Activated naive CD4-positive, alpha-beta T cell treated with anti-CD3 and anti-CD28 coated beads, Interleukin-2, amount 50 U/mL, for 24 hours (primary cell): ENCODE measurements at regions not wholly inside any gene's neighbourhood (a gene's known extent, or its start where the extent isn't known, plus 50 kb on each side); places are given as distances from the start of the nearest gene placed in this dataset.

Experiments
- H3K27ac Mint-ChIP-seq: one replicate; pipeline ENCODE4 v1.8.0; 2021; ENCODE audit warnings: mild to moderate bottlenecking, mixed read lengths
- H3K27me3 Mint-ChIP-seq: one replicate; pipeline ENCODE4 v1.8.0; 2021; ENCODE audit warnings: mixed read lengths
- H3K36me3 Mint-ChIP-seq: one replicate; pipeline ENCODE4 v1.8.0; 2021; ENCODE audit warnings: mixed read lengths
- H3K4me1 Mint-ChIP-seq: one replicate; pipeline ENCODE4 v1.8.0; 2021; ENCODE audit warnings: mixed read lengths
- H3K4me3 Mint-ChIP-seq: one replicate; pipeline ENCODE4 v1.8.0; 2021; ENCODE audit warnings: mild to moderate bottlenecking, mixed read lengths
- H3K9me3 Mint-ChIP-seq: one replicate; pipeline ENCODE4 v1.8.0; 2021; ENCODE audit warnings: mixed read lengths

DNA sequence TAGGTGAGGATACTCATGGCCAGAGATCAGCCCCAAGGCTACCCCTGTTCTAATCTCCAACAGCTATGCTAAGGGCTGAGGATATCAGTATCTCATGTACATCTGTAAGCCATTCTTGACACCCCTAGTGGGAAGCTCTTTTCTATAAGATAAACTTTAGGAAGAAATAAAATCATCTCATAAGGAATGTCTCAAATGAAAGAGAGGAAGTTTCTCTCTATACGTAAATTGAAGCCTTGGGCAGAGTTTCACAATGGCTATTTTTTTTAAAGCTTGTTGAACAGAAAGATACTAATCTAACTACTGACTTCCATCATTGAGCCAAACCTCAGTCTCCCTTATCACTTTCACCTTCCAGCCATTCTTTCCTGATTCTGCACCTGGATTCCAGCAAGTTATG, 405.7 kb downstream of the PRR16 start:
- H3K27ac Mint-ChIP-seq: no peak overlapping the region
- H3K9me3 Mint-ChIP-seq: peaks cover 4% of the 10 kb centered on the region
- no peaks in the 10 kb centered on the region for H3K27me3 Mint-ChIP-seq
- no peaks in the 10 kb centered on the region for H3K4me1 Mint-ChIP-seq
- H3K36me3 Mint-ChIP-seq: no peaks in the 10 kb centered on the region
- H3K4me3 Mint-ChIP-seq: no peak overlapping the region

GRCh38 chr5:120872297-120872696, 408.2 kb downstream of the PRR16 start:
- H3K27me3 Mint-ChIP-seq: no peaks in the 10 kb centered on the region
- H3K27ac Mint-ChIP-seq: no peak overlapping the region
- H3K36me3 Mint-ChIP-seq: no peaks in the 10 kb centered on the region
- peaks cover 4% of the 10 kb centered on the region for H3K9me3 Mint-ChIP-seq
- H3K4me3 Mint-ChIP-seq: no peak overlapping the region
- no peaks in the 10 kb centered on the region for H3K4me1 Mint-ChIP-seq

GRCh38 chr5:120873083-120873482, 409.0 kb downstream of the PRR16 start:
- Mint-ChIP-seq H3K36me3 (no peaks in the 10 kb centered on the region), H3K4me3 (no peak overlapping the region), H3K27me3 (no peaks in the 10 kb centered on the region), H3K9me3 (peaks cover 4% of the 10 kb centered on the region), H3K27ac (no peak overlapping the region), H3K4me1 (no peaks in the 10 kb centered on the region)

GRCh38 chr5:120874081-120874862, 410.2 kb downstream of the PRR16 start:
- Mint-ChIP-seq H3K9me3 (peaks cover 4% of the 10 kb centered on the region), H3K4me1 (no peaks in the 10 kb centered on the region), H3K27me3 (no peaks in the 10 kb centered on the region), H3K4me3 (no peak overlapping the region), H3K27ac (no peak overlapping the region), H3K36me3 (no peaks in the 10 kb centered on the region)

- Mint-ChIP-seq H3K9me3 (no peaks in the 10 kb centered on the region), H3K27me3 (no peaks in the 10 kb centered on the region), H3K27ac (no peak overlapping the region), H3K4me3 (no peak overlapping the region), H3K36me3 (no peaks in the 10 kb centered on the region), H3K4me1 (no peaks in the 10 kb centered on the region)
Observed at GRCh38 chr5:120882038-120882775, 418.1 kb downstream of the PRR16 start.

DNA sequence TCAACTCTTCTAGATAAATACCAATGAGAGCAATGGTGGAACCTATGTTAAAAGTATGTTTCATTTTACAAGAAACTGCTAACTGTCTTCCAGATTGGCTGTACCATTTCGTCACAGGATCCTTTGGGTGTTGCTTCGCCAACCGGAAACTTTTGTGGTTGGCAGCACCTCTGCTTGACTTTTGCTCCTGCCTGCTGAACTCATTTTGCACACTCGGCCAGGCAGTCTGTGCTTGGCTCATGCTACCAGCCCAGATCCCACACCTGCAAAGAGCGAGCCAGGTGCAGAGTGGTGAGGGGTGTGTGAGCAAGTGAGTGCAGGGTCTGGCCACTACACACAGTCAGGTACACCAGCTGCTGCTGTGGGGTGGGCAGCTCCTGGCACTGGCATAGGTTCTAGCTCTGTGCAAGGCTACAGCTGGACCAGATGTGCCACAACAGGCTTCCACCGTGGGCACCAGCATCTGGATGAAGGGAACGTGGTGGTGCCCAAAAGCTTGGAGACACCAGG, 422.3 kb downstream of the PRR16 start:
- H3K27me3 Mint-ChIP-seq: no peaks in the 10 kb centered on the region
- no peaks in the 10 kb centered on the region for H3K4me1 Mint-ChIP-seq
- H3K27ac Mint-ChIP-seq: no peak overlapping the region
- H3K36me3 Mint-ChIP-seq: no peaks in the 10 kb centered on the region
- H3K9me3 Mint-ChIP-seq: peaks cover 11% of the 10 kb centered on the region
- H3K4me3 Mint-ChIP-seq: no peak overlapping the region

DNA sequence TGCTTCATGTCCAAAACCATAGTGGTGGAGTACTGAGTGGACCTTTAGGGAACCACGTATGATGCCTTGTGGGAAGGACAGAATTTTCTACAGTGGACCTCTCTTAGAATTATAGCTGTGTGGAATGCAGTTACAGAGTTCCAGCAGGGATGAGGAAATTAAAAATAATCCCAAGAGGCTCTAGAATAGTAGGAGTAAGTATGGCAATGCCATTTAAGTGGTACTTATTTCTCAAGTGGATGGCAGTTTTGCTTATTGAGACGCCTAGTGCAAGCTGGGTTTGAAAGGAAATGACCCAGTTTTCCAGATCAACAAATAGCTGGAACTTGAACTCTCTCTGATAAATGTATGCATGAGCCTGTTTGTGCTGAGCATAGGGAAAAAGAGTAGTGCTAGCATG, 431.6 kb downstream of the PRR16 start:
- Mint-ChIP-seq H3K4me3 (no peak overlapping the region), H3K27me3 (no peaks in the 10 kb centered on the region), H3K27ac (no peak overlapping the region), H3K4me1 (no peaks in the 10 kb centered on the region), H3K36me3 (no peaks in the 10 kb centered on the region), H3K9me3 (peaks cover 9% of the 10 kb centered on the region)

DNA sequence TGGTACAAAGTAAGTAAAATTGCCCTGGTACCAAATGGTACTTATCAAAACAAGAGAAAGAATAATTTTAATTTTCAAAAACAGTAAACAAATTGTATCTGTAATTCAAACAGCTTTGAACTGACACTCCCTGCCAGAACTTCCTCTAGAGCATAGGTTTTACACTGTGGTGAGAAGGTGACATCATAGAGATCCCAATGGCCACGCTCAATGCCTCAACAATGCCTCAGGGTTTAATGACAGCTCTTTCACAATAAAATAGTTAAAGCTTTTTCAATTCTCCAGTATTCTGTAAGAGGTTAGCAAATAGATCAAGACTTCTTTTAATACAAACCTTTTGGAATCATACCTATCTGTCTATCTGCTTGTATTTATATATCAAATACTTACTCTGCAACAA, 437.1 kb downstream of the PRR16 start:
- Mint-ChIP-seq H3K36me3 (no peaks in the 10 kb centered on the region), H3K4me1 (no peaks in the 10 kb centered on the region)

GRCh38 chr5:120907953-120908352, 443.9 kb downstream of the PRR16 start:
- Mint-ChIP-seq H3K27me3 (no peaks in the 10 kb centered on the region), H3K36me3 (no peaks in the 10 kb centered on the region), H3K27ac (no peak overlapping the region), H3K4me1 (no peaks in the 10 kb centered on the region), H3K9me3 (peaks cover 5% of the 10 kb centered on the region), H3K4me3 (no peak overlapping the region)

More for the DNA sequence above, 437.1 kb downstream of the PRR16 start:
- Mint-ChIP-seq H3K27me3 (no peaks in the 10 kb centered on the region), H3K9me3 (peaks cover 5% of the 10 kb centered on the region), H3K27ac (no peak overlapping the region), H3K4me3 (no peak overlapping the region)

GRCh38 chr5:120910629-120911028, 446.5 kb downstream of the PRR16 start:
- H3K27me3 Mint-ChIP-seq: no peaks in the 10 kb centered on the region
- H3K36me3 Mint-ChIP-seq: no peaks in the 10 kb centered on the region
- no peak overlapping the region for H3K4me3 Mint-ChIP-seq
- no peaks in the 10 kb centered on the region for H3K9me3 Mint-ChIP-seq
- H3K27ac Mint-ChIP-seq: no peak overlapping the region
- H3K4me1 Mint-ChIP-seq: no peaks in the 10 kb centered on the region

GRCh38 chr5:120913396-120913795, 449.3 kb downstream of the PRR16 start:
- no peak overlapping the region for H3K4me3 Mint-ChIP-seq
- H3K9me3 Mint-ChIP-seq: no peaks in the 10 kb centered on the region
- no peak overlapping the region for H3K27ac Mint-ChIP-seq
- no peaks in the 10 kb centered on the region for H3K27me3 Mint-ChIP-seq
- H3K4me1 Mint-ChIP-seq: no peaks in the 10 kb centered on the region
- no peaks in the 10 kb centered on the region for H3K36me3 Mint-ChIP-seq

- Mint-ChIP-seq H3K9me3 (peaks cover 4% of the 10 kb centered on the region), H3K27ac (no peak overlapping the region), H3K36me3 (no peaks in the 10 kb centered on the region), H3K4me1 (no peaks in the 10 kb centered on the region), H3K4me3 (no peak overlapping the region), H3K27me3 (no peaks in the 10 kb centered on the region)
Observed at GRCh38 chr5:120917214-120917758, 453.2 kb downstream of the PRR16 start.

- H3K27ac Mint-ChIP-seq: no peak overlapping the region
- H3K9me3 Mint-ChIP-seq: peaks cover 4% of the 10 kb centered on the region
- H3K4me1 Mint-ChIP-seq: no peaks in the 10 kb centered on the region
- H3K4me3 Mint-ChIP-seq: no peak overlapping the region
- H3K36me3 Mint-ChIP-seq: no peaks in the 10 kb centered on the region
- H3K27me3 Mint-ChIP-seq: no peaks in the 10 kb centered on the region
Observed at GRCh38 chr5:120919017-120919416, 454.9 kb downstream of the PRR16 start.

DNA sequence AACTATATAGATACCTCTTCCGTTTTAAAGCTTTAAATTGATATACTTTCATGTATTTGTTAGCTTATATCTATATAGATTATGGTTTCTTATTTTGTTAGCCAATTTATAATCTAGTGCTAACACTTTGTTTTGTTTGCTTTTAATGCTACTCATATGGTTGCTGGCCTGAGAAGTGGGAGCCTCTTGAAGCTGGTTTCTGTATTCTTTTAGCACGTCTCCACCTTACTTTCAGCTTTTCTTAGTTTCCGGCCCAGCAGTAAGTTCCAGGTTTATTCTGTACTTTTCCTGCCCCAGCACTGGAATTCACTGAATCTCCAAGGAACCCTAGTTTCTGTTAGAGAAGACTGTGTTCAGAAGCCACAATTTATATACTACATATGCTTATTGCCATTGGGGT, 458.9 kb downstream of the PRR16 start:
- H3K4me1 Mint-ChIP-seq: no peaks in the 10 kb centered on the region
- H3K9me3 Mint-ChIP-seq: peaks cover 11% of the 10 kb centered on the region
- no peaks in the 10 kb centered on the region for H3K27me3 Mint-ChIP-seq
- H3K36me3 Mint-ChIP-seq: no peaks in the 10 kb centered on the region
- H3K27ac Mint-ChIP-seq: no peak overlapping the region
- no peak overlapping the region for H3K4me3 Mint-ChIP-seq

- Mint-ChIP-seq H3K36me3 (no peaks in the 10 kb centered on the region), H3K27me3 (no peaks in the 10 kb centered on the region), H3K9me3 (peaks cover 7% of the 10 kb centered on the region), H3K4me1 (no peaks in the 10 kb centered on the region), H3K4me3 (no peak overlapping the region), H3K27ac (no peak overlapping the region)
Observed at GRCh38 chr5:120926471-120926870, 462.4 kb downstream of the PRR16 start.

DNA sequence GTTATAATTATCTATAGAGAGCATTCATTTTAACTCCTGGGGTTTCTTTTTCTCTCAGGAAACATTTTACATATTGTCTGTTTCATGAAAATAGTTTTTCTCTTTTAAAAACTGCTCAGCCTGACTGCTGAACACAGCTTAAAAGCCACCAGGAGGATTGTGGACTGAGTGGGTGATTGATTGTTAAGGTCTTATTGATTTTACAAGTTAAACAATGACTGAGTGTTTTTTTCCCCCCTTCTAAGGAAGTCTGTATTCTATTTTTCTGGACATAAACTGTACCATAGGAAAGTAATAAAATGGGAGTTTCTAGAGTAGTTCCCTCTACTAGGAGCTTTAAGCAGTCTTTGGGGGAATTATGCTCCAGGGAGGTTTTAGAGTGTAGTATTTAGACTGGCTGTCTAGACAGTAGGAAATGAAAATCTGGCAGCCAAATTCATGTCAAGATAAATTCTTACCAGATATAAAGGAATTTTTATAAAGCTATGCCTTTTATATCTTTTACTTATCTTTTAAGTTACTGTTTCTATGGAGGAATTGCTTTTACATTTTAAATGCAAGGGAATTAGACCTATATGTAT, 463.9 kb downstream of the PRR16 start:
- Mint-ChIP-seq H3K4me3 (no peak overlapping the region), H3K4me1 (no peaks in the 10 kb centered on the region), H3K27me3 (no peaks in the 10 kb centered on the region), H3K36me3 (no peaks in the 10 kb centered on the region), H3K27ac (no peak overlapping the region), H3K9me3 (peaks cover 7% of the 10 kb centered on the region)
